Lower leg skin (tissue), 4 donors: ENCODE measurements at regions not wholly inside any gene's neighbourhood (a gene's known extent, or its start where the extent isn't known, plus 50 kb on each side); places are given as distances from the start of the nearest gene placed in this dataset.
A peak's percentile ranks its signal among the peaks of the same experiment; 100 is the strongest.

Source experiments
- DNase-seq, 2 donors: peaks; one replicate each; pipeline ENCODE4 v3.0.0-alpha.2; 2019; ENCODE audit warnings: low spot score in 2 of 2
- H3K4me3 ChIP-seq: fragments of 200-600 bp; sonication (generic); 2 replicates; pipeline ENCODE4 v1.5.1; 2017; ENCODE audit warnings: mild to moderate bottlenecking, low read depth; ENCODE audit not compliant: poor library complexity, severe bottlenecking
- CTCF ChIP-seq, 3 donors: fragments of 450-650 bp; IDR thresholded peaks; one replicate each; pipeline ENCODE4 v1.5.1; 2016; ENCODE audit warnings: antibody characterized with exemption in 3 of 3, mild to moderate bottlenecking in 3 of 3, moderate library complexity in 2 of 3
- POLR2A ChIP-seq, 2 donors: fragments of 450-650 bp; IDR thresholded peaks; one replicate each; pipeline ENCODE4 v1.6.1; 2016 to 2017; ENCODE audit warnings: antibody characterized with exemption in 2 of 2, mild to moderate bottlenecking in 1 of 2, moderate library complexity in 1 of 2
- WGBS, 2 donors: methylation state at CpG; one replicate each; pipeline ENCODE4 v1.1.5; 2018; 5-methylcytosine and 5-hydroxymethylcytosine counted together
- intact Hi-C: fragments of 100-400 bp; cut with DNase I; formaldehyde crosslinking; loops from one replicate; pipeline ENCODE4 v1.15.0; 2023; ENCODE audit warnings: low total_unique reads

DNA sequence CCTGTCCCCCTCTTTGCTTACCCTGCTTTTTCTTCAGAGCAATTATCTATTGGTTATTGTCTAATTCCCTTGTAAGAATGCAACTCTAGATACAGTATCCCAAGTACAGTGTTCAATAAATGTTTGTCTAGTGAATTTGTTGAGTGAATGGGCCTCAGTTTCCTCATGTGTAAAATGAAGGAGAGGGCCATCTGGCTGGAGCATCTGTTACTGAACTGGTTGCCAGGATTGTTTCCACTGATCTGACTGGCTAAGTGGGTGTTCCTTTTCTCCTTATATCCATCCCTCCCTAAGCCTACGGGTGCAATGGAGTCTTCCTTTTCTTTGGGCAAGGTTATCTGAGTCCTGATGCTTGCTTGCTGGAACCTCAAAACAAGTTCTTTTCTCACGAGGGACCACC is 185.2 kb upstream of the RPS6KA3 start:
- intact Hi-C loops, result no loop called here
- TF ChIP-seq CTCF (IDR thresholded peaks at IDR 0.05) (no peak), POLR2A (IDR thresholded peaks at IDR 0.05) (no peak)
- 76 to 80% methylated on average over 2 of the region's 2 CpGs for WGBS, 2 donors
- no peak for DNase-seq
- H3K4me3 ChIP-seq, result no peak overlapping the region

DNA sequence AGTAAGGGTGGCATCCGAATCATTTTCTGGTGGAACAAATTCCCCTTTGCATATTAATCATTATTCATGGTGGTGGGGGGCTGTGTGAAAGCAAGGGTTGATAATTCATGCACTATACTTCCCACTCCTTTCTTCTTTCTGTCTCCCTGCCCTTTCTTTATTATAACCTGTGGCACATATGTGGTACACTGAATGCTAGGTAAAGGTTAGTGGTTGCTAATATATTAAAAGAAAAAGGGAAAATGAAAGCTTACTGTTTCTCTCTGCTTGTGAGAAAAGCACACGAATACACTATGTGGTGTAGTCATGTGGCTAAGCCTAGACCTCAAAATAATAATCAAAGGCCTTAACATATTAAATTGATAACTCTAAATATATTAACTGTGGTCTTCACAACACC is 178.4 kb upstream of the RPS6KA3 start:
- intact Hi-C loops, result no loop called here
- H3K4me3 ChIP-seq, result no peak overlapping the region
- no peak for DNase-seq
- 66 to 90% methylated on average over 2 of the region's 2 CpGs for WGBS, 2 donors
- TF ChIP-seq POLR2A (IDR thresholded peaks at IDR 0.05), result no peak
- no peak for TF ChIP-seq CTCF (IDR thresholded peaks at IDR 0.05)

DNA sequence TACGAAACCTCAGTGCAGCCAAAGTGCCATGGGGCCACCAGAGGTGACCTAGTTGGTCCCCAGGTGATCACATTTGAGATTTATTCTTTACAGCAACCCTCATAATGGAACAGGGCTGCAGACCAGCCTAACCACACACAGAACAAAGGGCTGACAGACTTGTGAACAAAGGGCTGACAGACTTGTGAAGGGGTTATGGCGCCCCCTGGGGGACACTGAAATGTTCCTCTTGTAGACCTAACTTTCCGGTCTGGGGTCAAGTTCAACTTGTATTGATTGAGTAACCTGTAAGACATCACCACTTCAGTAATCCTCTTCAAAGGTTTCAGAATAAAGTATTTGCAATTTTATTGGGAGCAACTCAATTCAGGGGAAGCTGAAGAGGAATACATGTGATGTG is 175.9 kb upstream of the RPS6KA3 start:
- WGBS, 2 donors, result 35 to 41% methylated on average over 3 of the region's 3 CpGs
- DNase-seq, result peak; percentile 73 to 95
- H3K4me3 ChIP-seq, result no peak overlapping the region
- TF ChIP-seq CTCF (IDR thresholded peaks at IDR 0.05) (peak in 1 of 3 donors; percentile 12), POLR2A (IDR thresholded peaks at IDR 0.05) (no peak)
- intact Hi-C loops, result no loop called here

DNA sequence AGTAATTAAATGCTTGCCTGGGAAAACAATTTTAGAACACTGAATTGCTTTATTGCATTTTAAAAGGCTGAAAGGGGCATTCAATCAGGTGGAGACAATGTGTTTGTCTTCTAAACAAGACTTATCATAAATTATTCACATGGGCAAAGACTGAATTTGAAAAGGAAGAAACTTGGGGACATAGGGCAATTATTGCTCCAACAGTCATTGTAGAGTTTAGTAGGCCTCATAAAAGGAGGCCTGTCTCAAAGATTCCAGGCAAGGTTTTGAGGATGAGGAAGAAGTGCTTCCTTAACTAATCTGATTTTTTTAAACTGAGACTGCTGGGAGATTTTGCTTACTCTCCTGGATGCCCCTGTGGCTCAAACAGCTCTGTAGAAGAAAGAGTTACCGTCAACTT is 174.4 kb upstream of the RPS6KA3 start:
- no peak overlapping the region for H3K4me3 ChIP-seq
- TF ChIP-seq CTCF (IDR thresholded peaks at IDR 0.05) (no peak), POLR2A (IDR thresholded peaks at IDR 0.05) (no peak)
- intact Hi-C loops, result no loop called here
- 71 to 92% methylated on average over 1 of the region's 1 CpG for WGBS, 2 donors
- DNase-seq, result no peak

- 81 to 85% methylated on average over 9 of the region's 9 CpGs for WGBS, 2 donors
- intact Hi-C loops, result loop anchor here (10.0 kb wide), 1 partner anchor 184 kb away; no protein-coding TSS in a partner anchor
- no peak overlapping the region for H3K4me3 ChIP-seq
- no peak for DNase-seq
- no peak for TF ChIP-seq POLR2A (IDR thresholded peaks at IDR 0.05)
- TF ChIP-seq CTCF (IDR thresholded peaks at IDR 0.05), result no peak
Observed at GRCh38 chrX:20438871-20439526, 172.3 kb upstream of the RPS6KA3 start.

- TF ChIP-seq CTCF (IDR thresholded peaks at IDR 0.05), result no peak
- TF ChIP-seq POLR2A (IDR thresholded peaks at IDR 0.05), result no peak
- no peak for DNase-seq
- no peak overlapping the region for H3K4me3 ChIP-seq
- intact Hi-C loops, result loop anchor here (10.0 kb wide), 1 partner anchor 183 kb away; no protein-coding TSS in a partner anchor
- 46 to 75% methylated on average over 1 of the region's 1 CpG for WGBS, 2 donors
Observed at GRCh38 chrX:20437683-20438082, 171.0 kb upstream of the RPS6KA3 start.
